HepG2 (cell line): ENCODE measurements at regions not wholly inside any gene's neighbourhood (a gene's known extent, or its start where the extent isn't known, plus 50 kb on each side); places are given as distances from the start of the nearest gene placed in this dataset.

Experiments used
- ATAC-seq: fragments of 200-7000 bp; cut with Tn5 transposase; 3 replicates; pipeline ENCODE4 v1.9.1; 2020; ENCODE audit warnings: mild to moderate bottlenecking, moderate library complexity
- BruUV-seq: library from RNA; stranded (reverse); fragments of 400-500 nt; replicated peaks from 2 replicates; lab custom pipeline; 2021; lab: Mats Ljungman, UMichigan
- CTCF ChIA-PET: fragments of 300-600 bp; formaldehyde crosslinking; extraction: SDS; loops from one replicate; lab custom pipeline; 2021; ENCODE audit warnings: low total read pairs, inconsistent platforms, low intra/inter-chr PET ratio; lab: Yijun Ruan, JAX
- POLR2A ChIA-PET: fragments of 350-600 bp; sonication (Branson Sonifier 250); formaldehyde crosslinking; loops from one replicate; lab custom pipeline; 2020; ENCODE audit warnings: antibody characterized with exemption, inconsistent platforms; lab: Yijun Ruan, JAX
- DNase-seq: peaks from one replicate; pipeline ENCODE4 v3.0.0-alpha.2; 2015; ENCODE audit warnings: low spot score
- FAIRE-seq: peaks from 3 replicates; lab custom pipeline; 2011; peaks lifted over from hg19 to GRCh38; lab: Jason Lieb, UNC
- H2AFZ ChIP-seq: one replicate; pipeline ENCODE4 v1.6.1; 2011; ENCODE audit warnings: low read length, inconsistent platforms
- H3K27ac ChIP-seq: fragments of 300-600 bp; 3 replicates; pipeline ENCODE4 v1.8.0; 2011; ENCODE audit warnings: mixed run types, mild to moderate bottlenecking, mixed read lengths, low read length, inconsistent platforms; ENCODE audit not compliant: insufficient read depth; ENCODE audit errors: extremely low read length
- H3K27me3 ChIP-seq, 2 experiments: fragments of 200-600 bp in 1 of 2; 2 replicates in 1 of 2; 3 replicates in 1 of 2; pipeline versions ENCODE4 v1.6.0 to v1.8.0; 2011; ENCODE audit warnings: low read length in 2 of 2, mild to moderate bottlenecking in 2 of 2, moderate library complexity in 2 of 2, inconsistent platforms in 1 of 2; ENCODE audit not compliant: insufficient read depth in 2 of 2, control insufficient read depth in 1 of 2
- H3K36me3 ChIP-seq, 2 experiments: fragments of 200-600 bp in 1 of 2; replicated peaks in 1 of 2; 2 replicates in 1 of 2; 3 replicates in 1 of 2; pipeline versions ENCODE4 v1.5.1 to v1.8.0; 2011; ENCODE audit warnings: low read length in 2 of 2, inconsistent platforms in 1 of 2; ENCODE audit not compliant: insufficient read depth in 2 of 2, control insufficient read depth in 1 of 2
- H3K4me1 ChIP-seq: 2 replicates; pipeline ENCODE4 v1.5.1; 2012; ENCODE audit warnings: low read length, inconsistent platforms; ENCODE audit not compliant: insufficient read depth
- H3K4me2 ChIP-seq: 2 replicates; pipeline ENCODE4 v1.6.0; 2011; ENCODE audit warnings: low read depth, low read length, inconsistent platforms
- H3K4me3 ChIP-seq, 3 experiments: fragments of 200-600 bp in 1 of 3; sonication (generic), shearing (Covaris generic) in 1 of 3; replicated peaks in 1 of 3; 2 replicates each; pipeline ENCODE4 v1.5.1; 2011 to 2016; ENCODE audit warnings: low read length in 3 of 3, inconsistent platforms in 2 of 3, low read depth in 2 of 3, mild to moderate bottlenecking in 2 of 3, control low read depth in 1 of 3, mixed read lengths in 1 of 3; ENCODE audit not compliant: insufficient read depth in 1 of 3
- H3K79me2 ChIP-seq: one replicate; pipeline ENCODE4 v1.6.1; 2011; ENCODE audit warnings: low read length, inconsistent platforms; ENCODE audit not compliant: insufficient read depth
- H3K9ac ChIP-seq: 2 replicates; pipeline ENCODE4 v1.6.0; 2011; ENCODE audit warnings: mild to moderate bottlenecking, low read depth, low read length, inconsistent platforms; ENCODE audit not compliant: insufficient read depth
- H3K9me3 ChIP-seq: 2 replicates; pipeline ENCODE4 v1.5.1; 2012; ENCODE audit warnings: mild to moderate bottlenecking, low read length
- H4K20me1 ChIP-seq: 2 replicates; pipeline ENCODE4 v1.6.0; 2011; ENCODE audit warnings: inconsistent platforms, mild to moderate bottlenecking, low read length, moderate library complexity; ENCODE audit not compliant: insufficient read depth
- BCL6 ChIP-seq: IDR thresholded peaks from 2 replicates; pipeline ENCODE4 v1.6.1; 2016; ENCODE audit warnings: missing genetic modification reagents, missing compliant biosample characterization
- HNRNPLL ChIP-seq: fragments of 200-400 bp; formaldehyde crosslinking; IDR thresholded peaks from 2 replicates; pipeline ENCODE4 v1.6.1; 2017; ENCODE audit warnings: mild to moderate bottlenecking, low read depth, low read length; ENCODE audit not compliant: poor library complexity, severe bottlenecking
- HNRNPUL1 ChIP-seq: fragments of 200-400 bp; formaldehyde crosslinking; IDR thresholded peaks from 2 replicates; pipeline ENCODE4 v1.6.1; 2017; ENCODE audit warnings: low read depth, mild to moderate bottlenecking, low read length, moderate library complexity
- MED1 ChIP-seq: sonication (generic); formaldehyde crosslinking; IDR thresholded peaks from 2 replicates; pipeline ENCODE4 v1.4.0; 2020; ENCODE audit warnings: missing genetic modification reagents
- MIER2 ChIP-seq: IDR thresholded peaks from 2 replicates; pipeline ENCODE4 v1.6.1; 2016; ENCODE audit warnings: missing biosample characterization, missing genetic modification reagents
- MIER3 ChIP-seq: IDR thresholded peaks from 2 replicates; pipeline ENCODE4 v1.6.1; 2016; ENCODE audit warnings: missing compliant biosample characterization, borderline replicate concordance
- NFYB ChIP-seq: sonication (generic); formaldehyde crosslinking; IDR thresholded peaks from 2 replicates; pipeline ENCODE4 v1.4.0; 2020; ENCODE audit warnings: missing genetic modification reagents
- NR2F2 ChIP-seq: IDR thresholded peaks from 2 replicates; pipeline ENCODE4 v1.6.1; 2012; ENCODE audit warnings: low read depth, inconsistent platforms, borderline replicate concordance
- POLR2A ChIP-seq, 2 experiments: IDR thresholded peaks; 2 replicates each; pipeline ENCODE4 v1.6.1; 2011; ENCODE audit warnings: low read depth in 2 of 2, low read length in 2 of 2, mild to moderate bottlenecking in 1 of 2, moderate library complexity in 1 of 2; ENCODE audit not compliant: insufficient read depth in 1 of 2
- RFX3 ChIP-seq: IDR thresholded peaks from 2 replicates; pipeline ENCODE4 v1.6.1; 2016; ENCODE audit warnings: missing biosample characterization, missing genetic modification reagents
- SAFB2 ChIP-seq: sonication (generic); formaldehyde crosslinking; IDR thresholded peaks from 2 replicates; pipeline ENCODE4 v1.5.1; 2020; ENCODE audit warnings: missing genetic modification reagents, low read depth, mild to moderate bottlenecking, borderline replicate concordance
- SCMH1 ChIP-seq: sonication (generic); formaldehyde crosslinking; IDR thresholded peaks from 2 replicates; pipeline ENCODE4 v1.9.0; 2021; ENCODE audit warnings: missing genetic modification reagents, mild to moderate bottlenecking, borderline replicate concordance
- U2AF1 ChIP-seq: fragments of 200-400 bp; formaldehyde crosslinking; optimal IDR thresholded peaks from 2 replicates; pipeline ENCODE3; 2017; ENCODE audit warnings: mild to moderate bottlenecking, low read depth, low read length
- WGBS: methylation state at CpG from one replicate; pipeline ENCODE4 v1.1.6; 2017; ENCODE audit warnings: low lambda C conversion rate; 5-methylcytosine and 5-hydroxymethylcytosine counted together
- in situ Hi-C: cut with HindIII; loops from 2 replicates; pipeline ENCODE4 v1.10.0; 2017; ENCODE audit warnings: low pct_unique_long_range_greater_than_20kb; ENCODE audit not compliant: extremely low pct_ligation_motif_present
- intact Hi-C: fragments of 100-400 bp; cut with micrococcal nuclease; formaldehyde crosslinking; loops from one replicate; pipeline ENCODE4 v1.10.0; 2022; ENCODE audit not compliant: unreplicated experiment
- TF ChIP-seq, protein P1 (sequence below): sonication (generic); formaldehyde crosslinking; IDR thresholded peaks from 2 replicates; pipeline ENCODE4 v1.4.0; 2020; ENCODE audit warnings: missing genetic modification reagents
- TF ChIP-seq, protein P2 (sequence below): sonication (generic); formaldehyde crosslinking; IDR thresholded peaks from 2 replicates; pipeline ENCODE4 v1.4.0; 2020; ENCODE audit warnings: missing genetic modification reagents; ENCODE audit errors: not compliant biosample characterization
- TF ChIP-seq, protein P3 (sequence below): sonication (generic); formaldehyde crosslinking; IDR thresholded peaks from 2 replicates; pipeline ENCODE4 v1.4.0; 2020; ENCODE audit warnings: missing genetic modification reagents

DNA sequence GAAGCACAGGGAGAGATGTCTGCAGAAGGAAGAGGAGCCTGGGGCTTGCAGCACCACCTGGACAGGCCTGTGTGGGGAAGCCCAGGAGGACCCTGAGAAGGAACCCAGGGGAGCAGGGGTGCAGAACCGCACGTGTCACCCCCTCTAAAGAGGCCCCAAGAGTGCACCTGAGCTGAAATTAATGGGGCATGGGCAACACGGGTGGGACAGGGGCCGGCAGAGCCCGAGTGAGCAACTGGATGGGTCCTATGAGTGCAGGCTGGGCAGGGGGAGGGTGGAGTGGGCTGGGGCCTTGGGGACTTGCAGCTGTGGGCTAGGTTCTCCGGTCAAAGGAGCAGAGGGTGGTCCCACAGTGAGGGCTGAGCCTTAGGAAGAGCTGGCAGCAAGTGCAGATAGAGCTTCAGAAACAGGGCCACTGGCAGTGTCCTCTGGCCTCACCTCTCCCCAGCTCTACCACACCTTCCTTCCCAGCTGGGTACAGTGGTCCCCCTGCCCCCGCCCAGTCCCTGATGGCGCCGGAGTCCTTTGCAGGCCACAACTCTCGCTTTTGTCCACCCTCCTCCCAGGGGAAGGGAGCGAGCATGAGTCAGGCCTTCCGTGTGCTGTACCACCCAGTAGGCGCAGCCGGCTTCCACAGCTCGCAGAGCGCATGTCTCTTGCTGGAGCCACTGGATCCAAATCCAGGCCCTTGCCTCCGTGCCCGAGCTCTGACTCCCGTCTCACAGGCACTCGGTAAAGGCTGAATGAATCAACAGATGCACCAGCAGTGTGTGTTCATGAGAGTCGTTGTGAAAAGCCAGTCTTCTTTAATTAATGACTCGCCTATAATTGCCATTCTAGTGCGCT lies 131.6 kb downstream of the HMX1 start:
- Histone ChIP-seq H4K20me1 (no peaks in the 10 kb centered on the region), H3K36me3 (no peaks in the 10 kb centered on the region), H3K79me2 (no peaks in the 10 kb centered on the region), H3K9me3 (no peaks in the 10 kb centered on the region), H3K27ac (no peak overlapping the region), H3K9ac (no peak overlapping the region), H3K4me3 (no peak overlapping the region), H3K27me3 (peaks cover 1 to 37% of the 10 kb centered on the region in 2 experiments; a peak in 3 of 5 replicates), H2AFZ (no peak overlapping the region), H3K4me2 (no peak overlapping the region), H3K4me1 (no peaks in the 10 kb centered on the region)
- no peak for FAIRE-seq
- BruUV-seq: no TSS peak
- in situ Hi-C loops (no loop called here), intact Hi-C loops (no loop called here)
- TF ChIP-seq, protein P1, sequence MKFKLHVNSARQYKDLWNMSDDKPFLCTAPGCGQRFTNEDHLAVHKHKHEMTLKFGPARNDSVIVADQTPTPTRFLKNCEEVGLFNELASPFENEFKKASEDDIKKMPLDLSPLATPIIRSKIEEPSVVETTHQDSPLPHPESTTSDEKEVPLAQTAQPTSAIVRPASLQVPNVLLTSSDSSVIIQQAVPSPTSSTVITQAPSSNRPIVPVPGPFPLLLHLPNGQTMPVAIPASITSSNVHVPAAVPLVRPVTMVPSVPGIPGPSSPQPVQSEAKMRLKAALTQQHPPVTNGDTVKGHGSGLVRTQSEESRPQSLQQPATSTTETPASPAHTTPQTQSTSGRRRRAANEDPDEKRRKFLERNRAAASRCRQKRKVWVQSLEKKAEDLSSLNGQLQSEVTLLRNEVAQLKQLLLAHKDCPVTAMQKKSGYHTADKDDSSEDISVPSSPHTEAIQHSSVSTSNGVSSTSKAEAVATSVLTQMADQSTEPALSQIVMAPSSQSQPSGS (CRISPR knock-in tag): no peak
- no peak for TF ChIP-seq BCL6 (CRISPR knock-in tag)
- TF ChIP-seq POLR2A (IDR thresholded peaks at IDR 0.05; ENCODE audit: insufficient read depth in 1 of 2, low read depth in 2 of 2, low read length in 2 of 2): no peak
- no peak for TF ChIP-seq HNRNPUL1
- TF ChIP-seq MIER2: no peak
- TF ChIP-seq RFX3 (CRISPR knock-in tag): no peak
- no peak for TF ChIP-seq MIER3 (CRISPR knock-in tag)
- TF ChIP-seq, protein P2, sequence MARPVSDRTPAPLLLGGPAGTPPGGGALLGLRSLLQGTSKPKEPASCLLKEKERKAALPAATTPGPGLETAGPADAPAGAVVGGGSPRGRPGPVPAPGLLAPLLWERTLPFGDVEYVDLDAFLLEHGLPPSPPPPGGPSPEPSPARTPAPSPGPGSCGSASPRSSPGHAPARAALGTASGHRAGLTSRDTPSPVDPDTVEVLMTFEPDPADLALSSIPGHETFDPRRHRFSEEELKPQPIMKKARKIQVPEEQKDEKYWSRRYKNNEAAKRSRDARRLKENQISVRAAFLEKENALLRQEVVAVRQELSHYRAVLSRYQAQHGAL (CRISPR knock-in tag): no peak
- no peak for TF ChIP-seq HNRNPLL
- no peak for TF ChIP-seq NR2F2
- TF ChIP-seq U2AF1: no peak
- TF ChIP-seq SCMH1: no peak
- no peak for TF ChIP-seq MED1
- TF ChIP-seq NFYB (CRISPR knock-in tag): no peak
- no peak for TF ChIP-seq SAFB2 (CRISPR knock-in tag)
- TF ChIP-seq, protein P3, sequence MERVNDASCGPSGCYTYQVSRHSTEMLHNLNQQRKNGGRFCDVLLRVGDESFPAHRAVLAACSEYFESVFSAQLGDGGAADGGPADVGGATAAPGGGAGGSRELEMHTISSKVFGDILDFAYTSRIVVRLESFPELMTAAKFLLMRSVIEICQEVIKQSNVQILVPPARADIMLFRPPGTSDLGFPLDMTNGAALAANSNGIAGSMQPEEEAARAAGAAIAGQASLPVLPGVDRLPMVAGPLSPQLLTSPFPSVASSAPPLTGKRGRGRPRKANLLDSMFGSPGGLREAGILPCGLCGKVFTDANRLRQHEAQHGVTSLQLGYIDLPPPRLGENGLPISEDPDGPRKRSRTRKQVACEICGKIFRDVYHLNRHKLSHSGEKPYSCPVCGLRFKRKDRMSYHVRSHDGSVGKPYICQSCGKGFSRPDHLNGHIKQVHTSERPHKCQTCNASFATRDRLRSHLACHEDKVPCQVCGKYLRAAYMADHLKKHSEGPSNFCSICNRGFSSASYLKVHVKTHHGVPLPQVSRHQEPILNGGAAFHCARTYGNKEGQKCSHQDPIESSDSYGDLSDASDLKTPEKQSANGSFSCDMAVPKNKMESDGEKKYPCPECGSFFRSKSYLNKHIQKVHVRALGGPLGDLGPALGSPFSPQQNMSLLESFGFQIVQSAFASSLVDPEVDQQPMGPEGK: no peak
- no peak for ATAC-seq
- ChIA-PET CTCF (no interaction called here), POLR2A (no interaction called here)
- DNase-seq: no peak
- WGBS: 28% methylated on average over 15 of the region's 23 CpGs
